ENCODE measurements at regions not wholly inside any gene's neighbourhood (a gene's known extent, or its start where the extent isn't known, plus 50 kb on each side); places are given as distances from the start of the nearest gene placed in this dataset.

- no peak for DNase-seq
- ATAC-seq: no peak
- no peaks in the 10 kb centered on the region for H3K9me3 ChIP-seq
- no peak overlapping the region for H3K27ac ChIP-seq
- no peaks in the 10 kb centered on the region for H3K36me3 ChIP-seq
- H3K4me1 ChIP-seq: no peaks in the 10 kb centered on the region
- intact Hi-C loops (cut with DNase I): no loop called here
- H3K27me3 ChIP-seq: no peaks in the 10 kb centered on the region
- H3K4me3 ChIP-seq: no peak overlapping the region
- no peak for TF ChIP-seq CTCF (IDR thresholded peaks at IDR 0.05)
Observed at GRCh38 chr2:167492486-167492885, 604.2 kb downstream of the XIRP2 start.

GRCh38 chr2:167491788-167492187 lies 603.5 kb downstream of the XIRP2 start:
- ATAC-seq (no peak), DNase-seq (no peak)
- Histone ChIP-seq H3K4me3 (no peak overlapping the region), H3K27me3 (no peaks in the 10 kb centered on the region), H3K36me3 (no peaks in the 10 kb centered on the region), H3K4me1 (no peaks in the 10 kb centered on the region), H3K27ac (no peak overlapping the region), H3K9me3 (no peaks in the 10 kb centered on the region)
- intact Hi-C loops (cut with DNase I): no loop called here
- no peak for TF ChIP-seq CTCF (IDR thresholded peaks at IDR 0.05)

GRCh38 chr2:167490455-167490854 lies 602.2 kb downstream of the XIRP2 start:
- no peak for DNase-seq
- Histone ChIP-seq H3K27ac (no peak overlapping the region), H3K4me3 (no peak overlapping the region), H3K27me3 (no peaks in the 10 kb centered on the region), H3K4me1 (no peaks in the 10 kb centered on the region), H3K9me3 (no peaks in the 10 kb centered on the region), H3K36me3 (no peaks in the 10 kb centered on the region)
- intact Hi-C loops (cut with DNase I): no loop called here
- TF ChIP-seq CTCF (IDR thresholded peaks at IDR 0.05): no peak
- ATAC-seq: no peak

- DNase-seq: no peak
Observed at GRCh38 chr2:167489325-167489724, 601.0 kb downstream of the XIRP2 start.

GRCh38 chr2:167487728-167488127 lies 599.4 kb downstream of the XIRP2 start:
- no peaks in the 10 kb centered on the region for H3K4me1 ChIP-seq
- no peaks in the 10 kb centered on the region for H3K9me3 ChIP-seq
- intact Hi-C loops (cut with DNase I): no loop called here
- no peaks in the 10 kb centered on the region for H3K27me3 ChIP-seq
- no peak for ATAC-seq
- no peak overlapping the region for H3K27ac ChIP-seq
- H3K4me3 ChIP-seq: no peak overlapping the region
- no peak for DNase-seq
- H3K36me3 ChIP-seq: no peaks in the 10 kb centered on the region
- no peak for TF ChIP-seq CTCF (IDR thresholded peaks at IDR 0.05)

More at GRCh38 chr2:167489325-167489724, 601.0 kb downstream of the XIRP2 start:
- no peaks in the 10 kb centered on the region for H3K9me3 ChIP-seq
- no peaks in the 10 kb centered on the region for H3K36me3 ChIP-seq
- no peak overlapping the region for H3K4me3 ChIP-seq
- no peaks in the 10 kb centered on the region for H3K27me3 ChIP-seq
- no peak overlapping the region for H3K27ac ChIP-seq
- TF ChIP-seq CTCF (IDR thresholded peaks at IDR 0.05): no peak
- H3K4me1 ChIP-seq: no peaks in the 10 kb centered on the region
- no peak for ATAC-seq
- intact Hi-C loops (cut with DNase I): no loop called here

- H3K4me3 ChIP-seq: no peak overlapping the region
- H3K9me3 ChIP-seq: no peaks in the 10 kb centered on the region
- no peaks in the 10 kb centered on the region for H3K4me1 ChIP-seq
- DNase-seq (no peak), ATAC-seq (no peak)
- intact Hi-C loops (cut with DNase I): no loop called here
- no peak for TF ChIP-seq CTCF (IDR thresholded peaks at IDR 0.05)
- no peaks in the 10 kb centered on the region for H3K27me3 ChIP-seq
- H3K27ac ChIP-seq: no peak overlapping the region
- no peaks in the 10 kb centered on the region for H3K36me3 ChIP-seq
Observed at GRCh38 chr2:167484875-167485274, 596.6 kb downstream of the XIRP2 start.
